GM21786 (cell line): ENCODE measurements at regions not wholly inside any gene's neighbourhood (a gene's known extent, or its start where the extent isn't known, plus 50 kb on each side); places are given as distances from the start of the nearest gene placed in this dataset.
"Not testable (repeated sequence)": the region's sequence is repeated elsewhere in the genome, so short reads cannot be mapped to it uniquely, and the experiment has no call there.

Source experiments
- ATAC-seq: cut with Tn5 transposase; IDR thresholded peaks from one replicate; pipeline ENCODE4 v1.9.1; 2021; ENCODE audit not compliant: unreplicated experiment

DNA sequence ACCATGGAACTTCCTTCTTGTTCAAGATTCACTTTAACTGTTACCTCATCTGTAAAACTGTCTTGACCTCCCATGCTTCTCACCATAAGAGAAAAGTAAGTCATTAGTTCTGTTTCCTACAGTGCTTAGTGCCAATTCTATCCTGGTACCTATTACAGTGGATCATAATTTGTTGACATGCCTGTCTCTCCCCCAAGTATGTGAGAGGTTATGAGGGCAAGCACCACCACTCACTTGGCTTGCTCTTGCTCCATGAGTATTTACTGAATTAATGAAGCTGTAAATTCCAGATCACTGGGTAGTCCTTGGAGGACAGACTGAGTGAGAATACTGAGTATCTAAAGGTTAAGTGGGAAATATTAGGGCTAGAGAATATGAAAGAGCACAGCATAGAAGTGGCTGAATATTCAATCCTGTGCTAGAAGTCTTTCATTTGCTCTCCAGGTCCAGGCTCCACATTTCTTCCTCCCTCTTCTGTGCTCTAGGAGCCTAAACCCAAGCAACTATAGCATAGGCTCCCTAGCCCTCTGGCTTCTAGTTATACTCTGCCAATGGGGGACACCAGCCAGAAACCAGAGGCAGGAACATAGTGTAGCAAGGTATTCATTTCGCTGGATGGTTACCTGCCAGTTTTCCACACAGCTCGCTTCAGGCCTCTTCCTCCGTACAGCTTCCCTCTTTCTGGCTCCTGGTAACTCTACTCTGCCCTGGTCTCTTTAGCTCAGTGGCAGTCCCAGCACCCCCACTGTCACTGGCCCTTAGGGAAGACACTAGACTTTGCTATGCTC, 118.2 kb upstream of the SLC5A12 start:
- no peak for ATAC-seq

DNA sequence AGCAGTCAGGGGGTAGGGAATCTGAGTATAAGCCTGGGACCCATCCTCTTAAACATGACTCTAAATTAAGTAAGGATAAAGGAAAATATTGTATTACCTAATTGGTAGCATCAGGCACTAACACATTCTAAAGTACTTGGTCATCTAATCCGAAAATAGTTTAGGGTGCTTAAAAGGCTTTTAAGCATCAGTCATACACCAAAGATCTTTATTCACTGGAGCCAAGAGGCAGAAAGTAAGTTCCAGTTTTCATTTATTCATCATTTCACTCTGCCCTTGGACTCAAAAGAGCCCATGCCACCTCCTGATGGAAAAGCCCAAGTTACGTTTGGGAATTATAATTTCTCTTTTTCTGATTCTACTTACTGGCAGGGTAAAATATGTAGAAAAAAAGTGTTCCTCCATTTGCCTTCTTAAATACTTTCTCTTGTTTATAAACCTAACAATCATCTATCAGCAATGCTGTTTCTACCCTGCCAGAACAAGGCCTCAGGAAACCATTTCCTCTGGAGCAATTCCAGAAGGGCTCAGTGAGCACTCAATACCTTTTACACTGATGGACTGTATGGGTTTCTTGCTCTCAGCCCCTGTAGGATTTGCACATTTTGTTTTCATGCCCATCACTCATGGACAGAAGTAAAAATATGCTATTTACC, 120.1 kb upstream of the SLC5A12 start:
- ATAC-seq: no peak

DNA sequence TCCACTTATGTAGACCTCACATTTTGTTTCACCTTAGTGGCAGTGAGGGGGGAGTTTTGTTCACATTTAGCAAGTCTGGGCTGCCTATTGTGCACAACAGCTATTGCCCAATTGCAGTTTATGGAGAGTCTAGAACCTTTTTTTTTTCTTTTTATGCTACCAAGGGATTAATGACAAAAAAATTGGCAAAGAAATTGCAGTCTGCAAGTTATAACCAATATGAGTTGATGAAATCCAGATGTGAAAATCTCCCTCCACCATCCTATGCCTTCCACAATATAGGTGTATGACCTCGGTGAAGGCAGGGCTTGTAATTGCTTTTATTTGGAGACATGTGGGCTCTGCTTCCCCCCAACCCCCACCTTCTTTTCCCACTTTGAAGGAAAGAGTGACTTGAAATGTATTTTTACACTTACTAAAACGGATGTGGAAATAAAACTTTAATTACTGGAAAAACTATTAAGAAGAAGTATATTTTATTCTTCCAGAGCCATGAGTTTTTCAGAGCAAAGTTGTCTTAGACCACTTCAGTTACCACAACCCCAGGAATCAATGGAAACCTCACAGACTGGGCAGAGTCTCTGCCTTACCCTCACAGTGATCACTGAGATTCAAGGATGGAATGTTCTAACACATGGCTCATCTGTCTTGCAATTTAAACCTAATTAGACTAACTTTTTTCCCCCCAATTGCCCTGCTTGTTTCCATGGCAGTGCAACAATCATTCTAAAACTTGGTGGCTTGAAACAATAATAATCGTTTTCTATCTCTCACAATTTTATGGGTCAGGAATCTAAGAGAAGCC, 120.8 kb upstream of the SLC5A12 start:
- no peak for ATAC-seq

DNA sequence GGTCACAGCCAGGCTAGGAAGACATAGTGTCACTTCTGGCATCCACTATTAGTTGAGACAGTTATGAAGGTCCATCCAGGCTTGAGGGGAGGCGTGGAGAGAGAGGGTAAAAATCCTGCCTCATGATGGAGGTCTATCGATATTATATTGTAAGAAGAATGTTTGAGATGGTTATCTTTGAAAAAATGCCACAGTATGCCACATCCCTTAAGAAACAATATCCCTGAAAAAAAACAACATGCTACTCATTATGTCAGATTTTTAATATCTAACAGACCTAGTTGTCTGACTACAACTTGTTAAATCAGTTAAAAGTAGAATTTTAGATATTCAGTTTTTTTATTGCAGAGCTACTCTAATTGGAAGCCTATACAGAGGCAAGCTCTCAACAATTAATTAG, 121.7 kb upstream of the SLC5A12 start:
- ATAC-seq: no peak

DNA sequence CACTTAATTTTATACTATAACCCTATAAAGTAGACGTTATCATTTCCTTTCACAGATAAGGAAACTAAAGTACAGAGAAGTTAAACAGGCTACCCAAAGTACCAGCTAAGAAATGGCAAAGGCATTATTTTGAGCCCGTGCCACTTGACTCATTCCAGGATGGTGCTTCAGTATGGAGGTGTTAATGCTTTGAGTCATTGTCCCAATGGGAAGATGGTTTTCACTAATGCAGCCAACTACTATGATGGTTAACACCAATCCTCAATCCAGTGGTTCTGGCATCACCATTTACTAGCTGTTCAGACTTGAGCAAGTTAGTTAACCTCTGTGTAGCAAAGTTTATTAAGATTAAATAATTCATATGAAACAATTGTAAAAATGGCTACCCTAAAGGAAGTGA, 123.1 kb upstream of the SLC5A12 start:
- ATAC-seq: no peak

DNA sequence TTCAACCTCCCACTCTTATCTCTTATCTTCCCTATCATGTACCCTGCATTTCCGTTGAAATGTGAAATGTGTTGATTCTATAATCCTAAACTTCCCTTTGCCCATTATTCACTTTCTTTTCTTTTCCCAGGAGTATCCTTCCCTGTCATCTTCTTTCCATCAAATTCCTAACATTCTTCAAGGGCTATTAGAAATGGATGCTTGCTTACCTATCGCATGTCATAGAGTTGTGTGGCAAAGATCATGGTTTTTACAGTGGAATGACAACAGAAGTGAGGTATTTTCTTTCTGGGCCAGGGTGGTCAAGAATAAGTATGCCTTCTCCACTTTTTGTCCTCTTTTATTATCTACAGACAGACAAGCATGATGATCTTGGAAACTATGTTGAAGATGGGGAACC, 124.4 kb upstream of the SLC5A12 start:
- ATAC-seq: no peak

DNA sequence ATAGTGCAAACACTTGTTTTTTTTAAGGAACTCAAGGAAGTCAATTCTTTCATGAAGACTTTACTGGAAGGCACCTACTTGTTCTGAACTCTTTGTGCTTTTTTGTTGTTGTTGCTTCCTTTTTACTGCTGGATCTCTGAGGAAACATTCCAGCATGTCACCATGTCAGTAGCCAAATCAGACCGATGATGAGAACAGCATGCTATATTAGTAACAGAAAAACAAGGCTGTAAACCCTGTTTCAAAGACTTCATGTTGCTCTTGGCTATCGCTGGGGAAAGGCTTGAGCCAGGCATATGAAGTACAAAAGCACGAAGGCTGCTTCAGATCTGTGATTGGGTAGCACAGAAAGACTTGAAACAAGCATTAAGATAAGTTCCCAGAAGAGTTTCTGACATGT, 125.6 kb upstream of the SLC5A12 start:
- no peak for ATAC-seq

DNA sequence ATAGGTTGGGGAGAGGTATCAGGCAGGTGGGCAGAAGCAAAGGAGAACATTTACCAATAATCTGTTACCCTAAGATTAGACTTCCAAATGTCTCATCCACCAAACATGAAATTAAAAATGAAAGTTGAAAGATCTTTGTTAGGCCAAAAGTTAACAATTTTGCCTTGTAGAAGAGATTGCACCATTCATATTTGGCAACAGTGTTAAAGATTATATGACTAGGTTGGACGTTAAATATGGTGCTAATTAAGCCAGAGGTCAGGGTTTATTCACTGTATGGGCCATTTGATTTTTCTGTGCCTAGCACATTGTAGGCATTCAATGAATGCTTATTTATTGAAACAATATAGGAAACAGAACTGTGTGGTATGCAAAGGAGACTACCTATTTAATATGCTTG, 126.1 kb upstream of the SLC5A12 start:
- no peak for ATAC-seq

DNA sequence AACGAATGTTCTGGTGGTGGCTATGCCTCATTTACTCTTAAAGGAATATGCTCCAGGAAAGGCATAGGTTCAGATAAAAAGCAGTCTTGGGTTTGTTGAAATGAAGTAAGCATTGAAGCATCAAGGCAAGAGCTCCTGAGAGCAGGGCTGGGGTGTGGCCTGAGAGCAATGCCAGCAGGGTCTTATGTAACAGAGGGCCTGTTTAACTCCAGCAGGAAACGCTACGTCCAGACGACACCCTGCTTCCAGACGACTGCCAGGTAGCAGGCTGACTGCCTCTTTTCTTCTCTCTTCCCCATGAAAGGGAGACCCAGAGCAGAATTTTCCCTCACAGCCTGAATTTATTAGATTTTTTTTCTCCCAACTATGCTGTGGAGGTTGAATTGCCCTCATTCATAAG, 127.2 kb upstream of the SLC5A12 start:
- ATAC-seq: no peak

DNA sequence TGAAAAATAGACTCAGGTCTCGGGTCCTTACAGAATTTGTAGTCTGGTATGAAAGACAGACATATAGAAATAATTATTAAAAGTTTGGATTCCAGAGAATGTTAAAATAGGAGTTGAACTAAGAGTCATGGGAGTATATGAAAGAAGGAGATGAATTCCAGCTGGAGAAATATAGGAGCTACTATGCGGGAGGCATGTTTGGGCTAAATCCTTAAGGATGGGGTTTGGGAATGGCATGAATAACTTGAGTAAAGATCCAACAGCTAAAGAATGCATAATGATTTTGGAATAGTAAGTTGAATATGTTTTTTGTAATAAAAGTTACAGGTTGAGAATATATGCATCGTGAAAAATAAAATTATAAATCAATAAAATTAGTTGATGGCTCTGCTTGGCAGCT, 129.4 kb upstream of the SLC5A12 start:
- no peak for ATAC-seq

DNA sequence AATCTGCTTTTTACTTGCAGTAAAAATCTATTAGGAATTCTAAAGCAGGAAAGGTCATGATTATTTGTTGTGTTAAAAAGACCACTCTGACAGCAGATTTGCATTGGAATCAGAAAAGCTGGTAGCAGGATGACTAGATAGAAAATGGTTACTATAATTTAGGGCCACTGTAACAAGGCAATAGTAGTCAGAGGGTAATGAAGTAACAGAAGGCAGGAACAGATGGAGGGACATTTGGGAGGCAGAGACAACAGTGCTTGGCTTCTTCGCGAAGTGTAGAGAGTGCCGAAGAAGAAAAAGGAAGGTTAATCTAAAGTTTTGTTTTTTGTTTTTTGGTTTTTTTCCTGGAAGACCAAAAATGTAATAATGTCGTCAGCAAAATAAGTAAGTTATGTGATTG, 129.8 kb upstream of the SLC5A12 start:
- no peak for ATAC-seq

DNA sequence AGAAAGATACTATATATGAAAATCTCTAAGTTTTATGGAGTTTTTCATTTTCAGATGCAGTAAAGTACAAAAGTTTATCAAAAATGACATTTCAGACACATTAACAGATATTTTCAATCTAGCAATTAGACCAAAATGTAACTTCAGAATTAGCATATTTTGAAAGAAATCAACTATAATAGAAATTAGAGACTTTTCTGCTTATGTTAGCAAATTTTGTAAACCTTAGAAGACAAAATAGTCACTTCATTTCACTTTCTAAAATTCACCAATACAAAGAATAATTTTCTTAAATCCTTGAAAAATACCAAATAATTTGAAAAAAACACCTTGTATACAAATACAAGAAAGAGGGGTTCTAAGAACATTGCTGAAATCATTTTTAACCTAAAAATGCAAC, 135.8 kb upstream of the FIBIN start:
- ATAC-seq: no peak

DNA sequence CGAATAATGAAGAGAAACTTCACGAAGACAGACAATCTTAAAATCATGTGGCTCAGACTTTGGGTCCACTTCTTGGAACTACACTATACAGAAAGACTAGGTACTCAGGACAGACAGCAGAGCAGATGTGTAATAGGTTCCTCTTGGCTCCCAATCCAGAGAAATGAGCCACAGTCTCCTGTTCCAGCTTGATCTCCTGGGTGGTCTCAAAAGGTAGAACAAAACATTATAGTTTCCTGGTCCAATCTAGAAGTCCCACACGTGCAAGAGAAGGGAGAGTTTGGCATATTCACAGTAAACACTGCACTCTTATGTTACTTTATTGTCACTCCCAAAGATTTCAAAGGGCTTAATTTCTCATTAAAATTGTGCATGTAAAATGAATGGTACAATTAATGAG, 134.5 kb upstream of the FIBIN start:
- ATAC-seq: no peak

DNA sequence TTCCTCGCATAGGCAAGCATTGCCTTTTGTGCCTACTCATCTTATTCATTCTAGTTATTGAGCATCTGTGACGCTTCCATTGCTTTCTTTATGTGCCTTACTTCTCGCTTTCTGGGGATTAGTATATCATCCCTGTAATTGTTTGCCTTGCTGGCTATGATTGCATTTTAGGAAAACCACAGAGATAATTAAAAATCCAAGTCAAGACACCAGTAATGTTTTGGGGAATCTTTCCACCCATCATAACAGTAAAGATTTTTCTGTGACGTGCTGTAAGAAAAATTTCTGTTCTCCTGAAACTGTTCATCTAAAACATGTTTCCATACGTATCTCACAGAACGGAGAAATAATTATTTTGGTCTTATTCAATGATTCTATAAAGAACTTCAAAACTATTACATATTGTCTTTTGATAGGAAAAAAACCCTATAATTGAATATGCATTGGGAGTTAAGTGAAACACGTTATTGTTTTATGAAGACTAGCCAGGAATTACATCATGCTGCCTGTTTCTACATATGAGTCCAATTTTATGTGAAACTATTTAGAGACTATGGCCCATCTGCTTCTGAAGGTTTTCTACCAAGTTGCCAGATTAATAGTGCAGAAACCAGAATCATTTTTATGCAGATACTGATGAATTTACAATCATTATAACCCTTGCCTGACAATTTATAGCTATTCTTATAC, 133.7 kb upstream of the FIBIN start:
- no peak for ATAC-seq

DNA sequence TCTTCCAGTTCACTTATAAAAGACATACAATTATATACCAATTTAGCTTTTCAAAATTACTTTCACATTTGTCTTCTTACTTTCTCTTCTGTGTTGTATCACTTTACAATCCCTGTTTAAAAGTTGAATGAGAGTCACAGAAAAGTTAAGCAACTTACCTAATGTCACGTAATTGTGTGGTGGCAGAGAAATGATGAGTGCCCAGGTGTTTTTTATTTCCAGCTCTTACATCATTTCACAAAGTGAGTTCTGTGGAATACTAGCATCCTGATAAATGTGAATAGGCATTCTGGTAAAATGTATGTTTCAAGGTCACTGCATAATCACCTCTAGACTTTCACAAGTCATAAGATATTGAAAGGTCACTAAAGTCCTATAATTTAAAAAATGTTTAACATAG, 133.0 kb upstream of the FIBIN start:
- ATAC-seq: no peak

DNA sequence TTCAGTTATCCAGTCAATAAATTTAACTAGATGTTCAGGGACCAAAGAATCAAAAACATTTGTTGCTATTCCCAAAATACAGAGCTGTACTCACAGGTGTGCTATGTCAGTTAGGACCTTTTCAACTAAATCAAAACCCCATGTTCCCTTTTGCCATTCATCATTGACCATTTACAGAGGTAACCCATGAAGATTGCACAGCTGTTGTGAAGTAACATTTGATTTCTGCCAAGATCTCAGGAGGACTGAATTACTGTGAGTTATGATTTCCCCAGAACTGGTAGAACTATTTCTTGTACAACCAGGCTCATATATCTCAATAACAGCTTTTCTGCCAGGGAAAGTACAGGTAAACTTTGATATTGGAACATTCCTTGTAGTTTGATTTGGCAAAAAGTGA, 131.1 kb upstream of the FIBIN start:
- ATAC-seq: no peak

DNA sequence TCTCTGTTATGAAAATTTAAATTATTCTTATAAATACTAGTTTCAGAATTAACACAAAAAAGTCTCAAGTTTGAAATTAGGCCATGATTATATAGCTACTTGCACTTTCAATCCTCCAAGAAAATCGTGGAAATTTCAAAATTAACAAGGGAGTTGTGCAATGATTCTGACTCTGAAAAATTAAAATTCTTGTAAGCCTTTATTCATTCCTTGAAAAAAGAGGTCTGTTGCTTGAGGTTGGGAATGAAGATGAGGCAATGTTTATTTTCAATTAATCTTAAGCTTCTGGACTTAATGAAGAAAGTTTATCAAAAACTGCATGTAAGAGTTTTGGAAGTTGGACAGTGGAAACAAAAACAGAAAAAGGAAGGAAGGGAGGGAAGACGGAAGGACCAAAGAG, 128.2 kb upstream of the FIBIN start:
- no peak for ATAC-seq

DNA sequence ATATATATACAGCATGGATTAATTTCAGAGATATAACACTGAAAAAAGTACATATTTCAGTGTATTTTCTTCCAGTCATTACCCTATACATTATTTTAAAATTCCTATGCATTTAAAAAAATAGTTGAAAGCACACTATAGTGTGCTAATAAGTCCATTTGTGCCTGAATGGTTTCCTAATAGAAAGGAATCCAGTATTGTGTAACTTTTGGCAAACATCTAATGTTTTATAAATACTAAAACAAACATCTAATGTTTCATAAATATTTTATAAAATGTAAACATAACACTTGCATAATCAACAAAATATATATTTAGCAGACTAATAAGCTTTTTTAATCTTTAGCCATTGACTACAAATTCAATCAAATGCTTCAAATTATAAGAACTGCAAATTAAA, 126.6 kb upstream of the FIBIN start:
- ATAC-seq: no peak

DNA sequence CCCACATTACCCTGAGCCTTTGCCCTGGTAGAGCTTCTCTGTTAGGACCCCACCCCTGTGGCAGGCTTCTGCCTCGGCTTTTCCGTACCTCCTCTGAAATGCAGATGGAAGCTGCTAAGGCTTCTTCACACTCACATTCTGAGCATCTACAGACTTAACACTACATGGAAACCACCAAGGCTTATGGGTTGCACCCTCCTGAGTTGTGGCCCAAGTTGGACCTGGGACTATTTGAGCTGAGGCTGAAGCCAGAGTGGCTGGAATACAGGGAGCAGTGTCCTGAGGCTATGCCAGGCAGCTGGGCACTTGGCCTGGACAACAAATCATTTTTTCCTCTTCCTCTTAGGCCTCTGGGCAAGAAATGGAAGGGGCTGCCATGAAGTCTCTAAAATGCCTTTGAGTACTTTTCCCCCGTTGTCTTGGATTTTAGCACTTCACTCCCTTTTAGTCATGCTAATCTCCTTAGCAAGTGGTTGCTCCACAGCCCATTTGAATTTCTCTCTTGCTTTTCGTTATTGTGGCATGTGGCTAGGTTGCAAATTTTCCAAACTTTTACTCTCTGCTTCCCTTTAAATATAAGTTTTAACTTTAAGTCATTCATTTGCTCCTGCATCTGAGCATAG, 114.8 kb upstream of the FIBIN start:
- ATAC-seq: no peak

DNA sequence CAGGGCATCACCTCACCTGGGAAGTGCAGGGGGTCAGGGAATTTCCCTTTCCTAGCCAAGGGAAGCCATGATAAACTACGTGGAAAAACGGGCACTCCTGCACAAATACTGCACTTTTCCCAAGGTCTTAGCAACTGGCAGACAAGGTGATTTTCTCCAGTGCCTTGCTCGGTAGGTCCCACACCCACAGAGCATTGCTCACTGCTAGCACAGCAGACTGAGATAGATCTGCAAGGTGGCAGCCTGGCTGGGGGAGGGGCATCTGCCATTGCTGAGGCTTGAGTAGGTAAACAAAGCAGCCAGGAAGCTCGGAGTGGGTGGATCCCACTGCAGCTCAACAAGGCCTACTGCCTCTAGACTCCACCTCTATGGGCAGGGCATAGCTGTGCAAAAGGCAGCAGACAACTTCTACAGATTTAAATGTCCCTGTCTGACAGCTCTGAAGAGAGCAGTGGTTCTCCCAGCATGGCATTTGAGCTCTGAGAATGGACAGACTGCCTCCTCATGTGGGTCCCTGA, 111.5 kb upstream of the FIBIN start:
- ATAC-seq: not testable (repeated sequence)

DNA sequence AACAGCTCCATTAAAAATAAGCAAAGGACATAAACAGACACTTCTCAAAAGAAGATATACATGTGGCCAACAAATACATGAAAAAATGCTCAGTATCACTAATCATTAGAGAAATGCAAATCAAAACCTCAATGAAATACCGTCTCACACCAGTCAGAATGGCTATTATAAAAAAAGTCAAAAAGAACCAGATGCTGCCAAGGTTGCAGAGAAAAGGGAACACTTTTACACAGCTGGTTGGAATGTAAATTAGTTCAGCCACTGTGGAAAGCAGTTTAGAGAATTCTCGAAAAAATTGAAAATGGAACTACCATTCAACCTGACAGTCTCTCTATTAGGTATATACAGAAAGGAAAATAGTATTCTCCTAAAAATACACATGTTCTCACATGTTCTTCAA, 102.4 kb upstream of the FIBIN start:
- ATAC-seq: no peak
